Left ventricle myocardium inferior (tissue), 1 donor: ENCODE measurements at regions not wholly inside any gene's neighbourhood (a gene's known extent, or its start where the extent isn't known, plus 50 kb on each side); places are given as distances from the start of the nearest gene placed in this dataset.

Experiments used
- DNase-seq: peaks from one replicate; pipeline ENCODE4 v3.0.0-alpha.2; 2020
- H3K27ac ChIP-seq: fragments of 200-600 bp; replicated peaks from 2 replicates; pipeline ENCODE4 v1.8.0; 2021
- H3K27me3 ChIP-seq: fragments of 200-600 bp; 2 replicates; pipeline ENCODE4 v1.8.0; 2021; ENCODE audit warnings: low read depth
- H3K36me3 ChIP-seq: fragments of 200-600 bp; 2 replicates; pipeline ENCODE4 v1.8.0; 2021
- H3K4me1 ChIP-seq: fragments of 200-600 bp; 2 replicates; pipeline ENCODE4 v1.8.0; 2021
- H3K4me3 ChIP-seq: fragments of 200-600 bp; 2 replicates; pipeline ENCODE4 v1.8.0; 2021; ENCODE audit warnings: mild to moderate bottlenecking, moderate library complexity
- H3K9me3 ChIP-seq: fragments of 200-600 bp; replicated peaks from 2 replicates; pipeline ENCODE4 v1.8.0; 2021
- intact Hi-C: fragments of 100-400 bp; cut with micrococcal nuclease; formaldehyde crosslinking; loops from one replicate; pipeline ENCODE4 v1.11.0; 2022
- TF ChIP-seq, protein P1 (sequence below): fragments of 200-600 bp; IDR thresholded peaks from 2 replicates; pipeline ENCODE4 v1.8.0; 2021; ENCODE audit warnings: antibody characterized with exemption, mild to moderate bottlenecking, borderline replicate concordance
- donor health status: DM: no; HTN: yes; CAD: no; lungs with severe emphysema.

DNA sequence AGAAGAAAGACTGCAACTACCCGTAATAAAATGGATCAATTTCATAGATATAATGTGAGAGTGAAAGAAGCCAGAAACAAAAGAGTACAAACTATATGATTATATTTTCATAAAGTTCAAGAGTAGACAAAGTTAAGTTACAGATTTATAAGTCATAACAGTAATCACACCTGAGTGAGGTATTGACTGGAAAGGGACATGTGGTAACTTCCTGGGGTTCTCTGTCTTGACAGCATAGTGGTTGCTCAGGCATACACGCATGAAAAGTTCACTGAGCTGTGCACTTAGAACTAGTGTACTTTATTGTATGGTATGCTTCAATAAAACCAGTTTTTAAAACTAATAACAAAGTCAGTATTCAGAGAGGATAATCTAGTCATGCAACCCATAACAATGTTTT, 653.6 kb downstream of the EPM2A start:
- TF ChIP-seq, protein P1, sequence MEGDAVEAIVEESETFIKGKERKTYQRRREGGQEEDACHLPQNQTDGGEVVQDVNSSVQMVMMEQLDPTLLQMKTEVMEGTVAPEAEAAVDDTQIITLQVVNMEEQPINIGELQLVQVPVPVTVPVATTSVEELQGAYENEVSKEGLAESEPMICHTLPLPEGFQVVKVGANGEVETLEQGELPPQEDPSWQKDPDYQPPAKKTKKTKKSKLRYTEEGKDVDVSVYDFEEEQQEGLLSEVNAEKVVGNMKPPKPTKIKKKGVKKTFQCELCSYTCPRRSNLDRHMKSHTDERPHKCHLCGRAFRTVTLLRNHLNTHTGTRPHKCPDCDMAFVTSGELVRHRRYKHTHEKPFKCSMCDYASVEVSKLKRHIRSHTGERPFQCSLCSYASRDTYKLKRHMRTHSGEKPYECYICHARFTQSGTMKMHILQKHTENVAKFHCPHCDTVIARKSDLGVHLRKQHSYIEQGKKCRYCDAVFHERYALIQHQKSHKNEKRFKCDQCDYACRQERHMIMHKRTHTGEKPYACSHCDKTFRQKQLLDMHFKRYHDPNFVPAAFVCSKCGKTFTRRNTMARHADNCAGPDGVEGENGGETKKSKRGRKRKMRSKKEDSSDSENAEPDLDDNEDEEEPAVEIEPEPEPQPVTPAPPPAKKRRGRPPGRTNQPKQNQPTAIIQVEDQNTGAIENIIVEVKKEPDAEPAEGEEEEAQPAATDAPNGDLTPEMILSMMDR: no peak
- intact Hi-C loops: no loop called here
- no peak for DNase-seq
- H3K36me3 ChIP-seq: no peaks in the 10 kb centered on the region
- H3K27ac ChIP-seq: no peak overlapping the region
- no peaks in the 10 kb centered on the region for H3K9me3 ChIP-seq
- H3K4me3 ChIP-seq: no peak overlapping the region
- H3K4me1 ChIP-seq: no peaks in the 10 kb centered on the region
- no peaks in the 10 kb centered on the region for H3K27me3 ChIP-seq

DNA sequence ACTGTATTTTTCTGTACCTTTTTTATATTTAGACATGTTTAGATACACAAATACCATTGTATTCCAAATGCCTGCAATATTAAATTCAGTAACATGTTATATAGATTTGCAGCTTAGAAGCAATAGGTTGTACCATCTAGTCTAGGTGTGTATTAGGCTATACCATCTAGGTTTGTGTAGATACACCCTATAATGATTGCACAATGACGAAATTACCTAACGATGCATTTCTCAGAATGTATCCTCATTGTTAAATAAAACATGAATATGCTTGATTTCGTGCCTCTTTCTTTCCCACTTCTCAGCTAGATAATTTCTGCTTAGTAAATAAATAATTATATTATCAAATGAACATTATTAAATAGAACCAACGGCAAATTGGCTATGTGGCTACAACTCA, 653.0 kb downstream of the EPM2A start:
- no peaks in the 10 kb centered on the region for H3K36me3 ChIP-seq
- H3K9me3 ChIP-seq: no peaks in the 10 kb centered on the region
- intact Hi-C loops: no loop called here
- no peak overlapping the region for H3K4me3 ChIP-seq
- no peak for DNase-seq
- no peak overlapping the region for H3K27ac ChIP-seq
- TF ChIP-seq, protein P1: no peak
- H3K27me3 ChIP-seq: no peaks in the 10 kb centered on the region
- no peaks in the 10 kb centered on the region for H3K4me1 ChIP-seq

GRCh38 chr6:145086197-145086596, 649.1 kb downstream of the EPM2A start:
- H3K4me3 ChIP-seq: no peak overlapping the region
- no peaks in the 10 kb centered on the region for H3K4me1 ChIP-seq
- H3K36me3 ChIP-seq: no peaks in the 10 kb centered on the region
- no peak overlapping the region for H3K27ac ChIP-seq
- no peak for DNase-seq
- intact Hi-C loops: no loop called here
- H3K27me3 ChIP-seq: no peaks in the 10 kb centered on the region
- no peaks in the 10 kb centered on the region for H3K9me3 ChIP-seq
- TF ChIP-seq, protein P1: no peak

GRCh38 chr6:145087034-145087433, 648.3 kb downstream of the EPM2A start:
- H3K27me3 ChIP-seq: no peaks in the 10 kb centered on the region
- no peaks in the 10 kb centered on the region for H3K9me3 ChIP-seq
- no peak overlapping the region for H3K4me3 ChIP-seq
- TF ChIP-seq, protein P1: no peak
- H3K27ac ChIP-seq: no peak overlapping the region
- no peak for DNase-seq
- H3K4me1 ChIP-seq: no peaks in the 10 kb centered on the region
- no peaks in the 10 kb centered on the region for H3K36me3 ChIP-seq
- intact Hi-C loops: no loop called here

GRCh38 chr6:145090801-145091585, 644.3 kb downstream of the EPM2A start:
- DNase-seq: no peak
- intact Hi-C loops: no loop called here
- TF ChIP-seq, protein P1: no peak
- Histone ChIP-seq H3K36me3 (no peaks in the 10 kb centered on the region), H3K9me3 (no peaks in the 10 kb centered on the region), H3K4me1 (no peaks in the 10 kb centered on the region), H3K27me3 (no peaks in the 10 kb centered on the region), H3K27ac (no peak overlapping the region), H3K4me3 (no peak overlapping the region)
